ENCODE measurements at regions not wholly inside any gene's neighbourhood (a gene's known extent, or its start where the extent isn't known, plus 50 kb on each side); places are given as distances from the start of the nearest gene placed in this dataset.

- TF ChIP-seq ZNF644 (CRISPR knock-in tag; IDR thresholded peaks at IDR 0.05; ENCODE audit: low read depth) (no peak), GABPA (IDR thresholded peaks at IDR 0.05; ENCODE audit: low read depth, low read length) (no peak), GABPA (CRISPR knock-in tag; IDR thresholded peaks at IDR 0.05; ENCODE audit: low read depth) (no peak), POLR2AphosphoS5 (IDR thresholded peaks at IDR 0.05; ENCODE audit: low read depth, low read length) (no peak), ZNF362 (CRISPR knock-in tag; IDR thresholded peaks at IDR 0.05; ENCODE audit: borderline replicate concordance) (no peak), EZH2 (conservative IDR thresholded peaks at IDR 0.05; ENCODE audit: low read depth, low read length) (no peak), ZNF121 (CRISPR knock-in tag; IDR thresholded peaks at IDR 0.05) (no peak), KLF13 (CRISPR knock-in tag; IDR thresholded peaks at IDR 0.05) (no peak), GABPB1 (CRISPR knock-in tag; IDR thresholded peaks at IDR 0.05) (no peak), MAX (IDR thresholded peaks at IDR 0.05) (no peak)
These were observed 234.0 kb downstream of the EPHA4 start for GRCh38 chr2:221337957-221338685.
